ENCODE measurements at regions not wholly inside any gene's neighbourhood (a gene's known extent, or its start where the extent isn't known, plus 50 kb on each side); places are given as distances from the start of the nearest gene placed in this dataset.

GRCh38 chr1:104125266-104125665 is 375.6 kb downstream of the AMY1C start:
- no peak for TF ChIP-seq CTCF (IDR thresholded peaks at IDR 0.05)
- no peak for TF ChIP-seq POLR2A (IDR thresholded peaks at IDR 0.05)
